Tibial nerve (tissue), 4 donors: ENCODE measurements at regions not wholly inside any gene's neighbourhood (a gene's known extent, or its start where the extent isn't known, plus 50 kb on each side); places are given as distances from the start of the nearest gene placed in this dataset.

Source experiments
- DNase-seq, 2 donors: peaks; one replicate each; pipeline ENCODE4 v3.0.0-alpha.2; 2019; ENCODE audit warnings: low spot score in 2 of 2
- H3K27ac ChIP-seq, 4 donors: fragments of 200-600 bp; sonication (generic) in 3 of 4; one replicate each; pipeline ENCODE4 v1.5.1; 2017 to 2019; ENCODE audit warnings: mild to moderate bottlenecking in 1 of 4
- H3K27me3 ChIP-seq, 2 donors: fragments of 200-600 bp; sonication (generic) in 1 of 2; one replicate each; pipeline versions ENCODE4 v1.5.1 to v1.6.0; 2017 to 2019
- H3K36me3 ChIP-seq, 3 donors: fragments of 200-600 bp; sonication (generic); one replicate each; pipeline ENCODE4 v1.5.1; 2018 to 2019
- H3K4me1 ChIP-seq, 4 donors: fragments of 200-600 bp; sonication (generic) in 3 of 4; one replicate each; pipeline ENCODE4 v1.5.1; 2017 to 2019
- H3K4me3 ChIP-seq, 4 donors: fragments of 200-600 bp; sonication (generic) in 3 of 4; one replicate each; pipeline ENCODE4 v1.5.1; 2017 to 2019; ENCODE audit warnings: mild to moderate bottlenecking in 1 of 4, moderate library complexity in 1 of 4
- H3K9me3 ChIP-seq, 4 donors: fragments of 200-600 bp; sonication (generic) in 3 of 4; one replicate each; pipeline ENCODE4 v1.5.1; 2017 to 2019
- CTCF ChIP-seq, 5 experiments: fragments of 200-600 bp in 3 of 5; fragments of 450-650 bp in 2 of 5; sonication (generic) in 3 of 5; IDR thresholded peaks; one replicate each; pipeline ENCODE4 v1.5.1; 2016 to 2019; ENCODE audit warnings: antibody characterized with exemption in 5 of 5, mild to moderate bottlenecking in 3 of 5, moderate library complexity in 2 of 5
- EP300 ChIP-seq, 2 donors: sonication (generic); formaldehyde crosslinking; IDR thresholded peaks; one replicate each; pipeline ENCODE4 v1.6.1; 2017; ENCODE audit warnings: antibody characterized with exemption in 2 of 2, mild to moderate bottlenecking in 1 of 2
- POLR2A ChIP-seq, 2 donors: fragments of 450-650 bp; IDR thresholded peaks; one replicate each; pipeline ENCODE4 v1.6.1; 2017; ENCODE audit warnings: antibody characterized with exemption in 2 of 2, mild to moderate bottlenecking in 2 of 2, moderate library complexity in 2 of 2
- WGBS, 2 donors: methylation state at CpG; one replicate each; pipeline ENCODE4 v1.1.5; 2018; 5-methylcytosine and 5-hydroxymethylcytosine counted together

GRCh38 chr14:22468830-22469229, 120.2 kb downstream of the DAD1 start:
- no peak overlapping the region for H3K4me3 ChIP-seq
- TF ChIP-seq EP300 (IDR thresholded peaks at IDR 0.05) (no peak), CTCF (IDR thresholded peaks at IDR 0.05) (no peak), POLR2A (IDR thresholded peaks at IDR 0.05) (no peak)
- no peaks in the 10 kb centered on the region for H3K9me3 ChIP-seq
- H3K27ac ChIP-seq = no peak overlapping the region
- H3K27me3 ChIP-seq = no peaks in the 10 kb centered on the region
- H3K4me1 ChIP-seq = peaks cover 0 to 29% (median 0%) of the 10 kb centered on the region in 4 donors
- DNase-seq = no peak
- no peaks in the 10 kb centered on the region for H3K36me3 ChIP-seq
- whole genome bisulfite sequencing, 2 donors = 73 to 92% methylated on average over 2 of the region's 2 CpGs

- Histone ChIP-seq H3K9me3 (no peaks in the 10 kb centered on the region), H3K4me3 (no peak overlapping the region), H3K36me3 (no peaks in the 10 kb centered on the region), H3K4me1 (peaks cover 0 to 14% (median 0%) of the 10 kb centered on the region in 4 donors), H3K27me3 (no peaks in the 10 kb centered on the region), H3K27ac (no peak overlapping the region)
- DNase-seq = no peak
- TF ChIP-seq POLR2A (IDR thresholded peaks at IDR 0.05) (no peak), EP300 (IDR thresholded peaks at IDR 0.05) (no peak), CTCF (IDR thresholded peaks at IDR 0.05) (no peak)
- WGBS, 2 donors = 74 to 76% methylated on average over 4 of the region's 4 CpGs
Observed at GRCh38 chr14:22466491-22466890, 122.5 kb downstream of the DAD1 start.

GRCh38 chr14:22465201-22465840, 123.7 kb downstream of the DAD1 start:
- no peak for TF ChIP-seq POLR2A (IDR thresholded peaks at IDR 0.05)
- no peak for TF ChIP-seq EP300 (IDR thresholded peaks at IDR 0.05)
- H3K27ac ChIP-seq = no peak overlapping the region
- 71 to 80% methylated on average over 2 of the region's 2 CpGs for WGBS, 2 donors
- no peaks in the 10 kb centered on the region for H3K36me3 ChIP-seq
- H3K27me3 ChIP-seq = no peaks in the 10 kb centered on the region
- peaks cover 0 to 11% (median 0%) of the 10 kb centered on the region in 4 donors for H3K4me1 ChIP-seq
- H3K9me3 ChIP-seq = no peaks in the 10 kb centered on the region
- H3K4me3 ChIP-seq = no peak overlapping the region
- no peak for DNase-seq

- TF ChIP-seq CTCF (IDR thresholded peaks at IDR 0.05) (no peak), EP300 (IDR thresholded peaks at IDR 0.05) (no peak), POLR2A (IDR thresholded peaks at IDR 0.05) (no peak)
- Histone ChIP-seq H3K36me3 (no peaks in the 10 kb centered on the region), H3K27me3 (no peaks in the 10 kb centered on the region), H3K4me1 (peaks cover 0 to 4% (median 0%) of the 10 kb centered on the region in 4 donors), H3K27ac (no peak overlapping the region), H3K9me3 (no peaks in the 10 kb centered on the region), H3K4me3 (no peak overlapping the region)
- 94 to 96% methylated on average over 4 of the region's 4 CpGs for WGBS, 2 donors
- no peak for DNase-seq
Observed at GRCh38 chr14:22464422-22465142, 124.4 kb downstream of the DAD1 start.

GRCh38 chr14:22463763-22464173, 125.3 kb downstream of the DAD1 start:
- H3K27ac ChIP-seq = no peak overlapping the region
- no peaks in the 10 kb centered on the region for H3K36me3 ChIP-seq
- DNase-seq = no peak
- TF ChIP-seq EP300 (IDR thresholded peaks at IDR 0.05) (no peak), POLR2A (IDR thresholded peaks at IDR 0.05) (no peak), CTCF (IDR thresholded peaks at IDR 0.05) (no peak)
- 80 to 86% methylated on average over 4 of the region's 4 CpGs for WGBS, 2 donors
- H3K4me1 ChIP-seq = no peaks in the 10 kb centered on the region
- H3K9me3 ChIP-seq = no peaks in the 10 kb centered on the region
- H3K4me3 ChIP-seq = no peak overlapping the region
- H3K27me3 ChIP-seq = no peaks in the 10 kb centered on the region
